IMR-90 (cell line): ENCODE measurements at regions not wholly inside any gene's neighbourhood (a gene's known extent, or its start where the extent isn't known, plus 50 kb on each side); places are given as distances from the start of the nearest gene placed in this dataset.
"Not testable (repeated sequence)": the region's sequence is repeated elsewhere in the genome, so short reads cannot be mapped to it uniquely, and the experiment has no call there.

Experiments used
- ATAC-seq: fragments of 200-7000 bp; cut with Tn5 transposase; 2 replicates; pipeline ENCODE4 v1.9.1; 2020; ENCODE audit warnings: low read depth, mild to moderate bottlenecking, moderate library complexity
- BruUV-seq: library from RNA; stranded (reverse); fragments of 400-500 nt; replicated peaks from 2 replicates; lab custom pipeline; 2021; lab: Mats Ljungman, UMichigan
- CTCF ChIA-PET: fragments of 300-600 bp; formaldehyde crosslinking; extraction: SDS; loops from one replicate; lab custom pipeline; 2021; ENCODE audit warnings: antibody characterized with exemption; lab: Yijun Ruan, JAX
- POLR2A ChIA-PET: fragments of 300-600 bp; sonication (Branson Sonifier 250); formaldehyde crosslinking; loops from one replicate; lab custom pipeline; 2022; ENCODE audit warnings: antibody characterized with exemption; ENCODE audit not compliant: unreplicated experiment; lab: Charles Lee
- DNase-seq: peaks from one replicate; pipeline ENCODE4 v3.0.0; 2013
- H2AFZ ChIP-seq: replicated peaks from 2 replicates; pipeline ENCODE3; 2013; ENCODE audit warnings: low read length, mild to moderate bottlenecking; ENCODE audit not compliant: poor library complexity
- H2AK5ac ChIP-seq: 2 replicates; pipeline ENCODE4 v1.6.1; 2013; ENCODE audit warnings: low read depth, low read length, inconsistent platforms
- H2AK9ac ChIP-seq: replicated peaks from 2 replicates; pipeline ENCODE3; 2013; ENCODE audit warnings: mild to moderate bottlenecking, low read depth, low read length, moderate library complexity; ENCODE audit not compliant: poor library complexity
- H2BK120ac ChIP-seq: 2 replicates; pipeline ENCODE4 v1.6.1; 2013; ENCODE audit warnings: low read depth, low read length, inconsistent platforms
- H2BK15ac ChIP-seq: 3 replicates; pipeline ENCODE4 v1.6.1; 2013; ENCODE audit warnings: low read depth, low read length, inconsistent platforms
- H2BK20ac ChIP-seq: 2 replicates; pipeline ENCODE4 v1.6.1; 2013; ENCODE audit warnings: low read depth, mild to moderate bottlenecking, inconsistent platforms, low read length, moderate library complexity
- H2BK5ac ChIP-seq: 2 replicates; pipeline ENCODE4 v1.6.1; 2013; ENCODE audit warnings: mild to moderate bottlenecking, low read depth, low read length, inconsistent platforms; ENCODE audit not compliant: poor library complexity, severe bottlenecking
- H3K14ac ChIP-seq: replicated peaks from 2 replicates; pipeline ENCODE4 v1.6.1; 2013; ENCODE audit warnings: low read depth, low read length, inconsistent platforms
- H3K18ac ChIP-seq: 2 replicates; pipeline ENCODE4 v1.6.1; 2013; ENCODE audit warnings: low read depth, low read length, control low read depth
- H3K23ac ChIP-seq: 2 replicates; pipeline ENCODE4 v1.6.1; 2013; ENCODE audit warnings: low read depth, low read length, inconsistent platforms
- H3K27ac ChIP-seq: 2 replicates; pipeline ENCODE4 v1.5.1; 2013; ENCODE audit warnings: mild to moderate bottlenecking, control low read depth, low read length; ENCODE audit not compliant: insufficient read depth
- H3K27me3 ChIP-seq: 2 replicates; pipeline ENCODE4 v1.6.1; 2013; ENCODE audit warnings: low read length; ENCODE audit not compliant: control insufficient read depth, insufficient read depth
- H3K36me3 ChIP-seq: 2 replicates; pipeline ENCODE4 v1.6.1; 2013; ENCODE audit warnings: low read length, mixed read lengths; ENCODE audit not compliant: control insufficient read depth, insufficient read depth
- H3K4ac ChIP-seq: 2 replicates; pipeline ENCODE4 v1.6.1; 2013; ENCODE audit warnings: low read depth, low read length, inconsistent platforms
- H3K4me1 ChIP-seq: 2 replicates; pipeline ENCODE4 v1.6.1; 2013; ENCODE audit warnings: low read length, mixed read lengths; ENCODE audit not compliant: control insufficient read depth, insufficient read depth
- H3K4me2 ChIP-seq: 2 replicates; pipeline ENCODE4 v1.6.1; 2013; ENCODE audit warnings: low read depth, mild to moderate bottlenecking, control low read depth, low read length, moderate library complexity
- H3K4me3 ChIP-seq: 2 replicates; pipeline ENCODE4 v1.5.1; 2013; ENCODE audit warnings: low read depth, mild to moderate bottlenecking, control low read depth, low read length, moderate library complexity; ENCODE audit not compliant: insufficient read depth
- H3K56ac ChIP-seq: 2 replicates; pipeline ENCODE4 v1.6.1; 2013; ENCODE audit warnings: low read length, inconsistent platforms; ENCODE audit not compliant: insufficient read depth; ENCODE audit errors: extremely low read depth
- H3K79me1 ChIP-seq, 2 experiments: 2 replicates each; pipeline ENCODE4 v1.6.1; 2013; ENCODE audit warnings: low read length in 2 of 2, inconsistent platforms in 1 of 2, low read depth in 1 of 2
- H3K9ac ChIP-seq: 2 replicates; pipeline ENCODE4 v1.6.1; 2013; ENCODE audit warnings: low read depth, low read length, control low read depth
- H3K9me1 ChIP-seq: 2 replicates; pipeline ENCODE4 v1.6.1; 2013; ENCODE audit warnings: low read length, inconsistent platforms; ENCODE audit not compliant: insufficient read depth
- H3K9me3 ChIP-seq: 2 replicates; pipeline ENCODE4 v1.6.1; 2013; ENCODE audit warnings: low read length; ENCODE audit not compliant: control insufficient read depth, insufficient read depth
- H4K20me1 ChIP-seq: 2 replicates; pipeline ENCODE4 v1.6.1; 2013; ENCODE audit warnings: low read length, inconsistent platforms; ENCODE audit not compliant: insufficient read depth
- H4K5ac ChIP-seq: 2 replicates; pipeline ENCODE4 v1.6.1; 2013; ENCODE audit warnings: mild to moderate bottlenecking, low read depth, low read length, control low read depth
- H4K8ac ChIP-seq, 2 experiments: 2 replicates each; pipeline ENCODE4 v1.6.1; 2013; ENCODE audit warnings: low read depth in 2 of 2, low read length in 2 of 2, control low read depth in 1 of 2, inconsistent platforms in 1 of 2
- H4K91ac ChIP-seq: 2 replicates; pipeline ENCODE4 v1.6.1; 2013; ENCODE audit warnings: low read depth, low read length, inconsistent platforms; ENCODE audit not compliant: insufficient read depth
- WGBS, 2 experiments: methylation state at CpG; one replicate each; pipeline versions ENCODE4 v1.1.5 to v1.1.7; 2013; ENCODE audit warnings: missing lambda C conversion rate in 2 of 2; ENCODE audit not compliant: insufficient read length in 1 of 2; ENCODE audit errors: extremely low coverage in 2 of 2; 5-methylcytosine and 5-hydroxymethylcytosine counted together
- dilution Hi-C: fragments of 300-500 bp; cut with HindIII; formaldehyde crosslinking; loops from one replicate; pipeline ENCODE4 v1.14.3; 2018; ENCODE audit warnings: low sequenced_read_pairs; ENCODE audit not compliant: unreplicated experiment
- in situ Hi-C: fragments of 300-500 bp; cut with MboI; formaldehyde crosslinking; loops from 3 replicates; pipeline ENCODE4 v1.14.3; 2019; ENCODE audit warnings: low sequenced_read_pairs, inconsistent platforms, mixed read lengths
- intact Hi-C: fragments of 100-400 bp; cut with micrococcal nuclease; formaldehyde crosslinking; loops from 2 replicates; pipeline ENCODE4 v1.10.0; 2022

DNA sequence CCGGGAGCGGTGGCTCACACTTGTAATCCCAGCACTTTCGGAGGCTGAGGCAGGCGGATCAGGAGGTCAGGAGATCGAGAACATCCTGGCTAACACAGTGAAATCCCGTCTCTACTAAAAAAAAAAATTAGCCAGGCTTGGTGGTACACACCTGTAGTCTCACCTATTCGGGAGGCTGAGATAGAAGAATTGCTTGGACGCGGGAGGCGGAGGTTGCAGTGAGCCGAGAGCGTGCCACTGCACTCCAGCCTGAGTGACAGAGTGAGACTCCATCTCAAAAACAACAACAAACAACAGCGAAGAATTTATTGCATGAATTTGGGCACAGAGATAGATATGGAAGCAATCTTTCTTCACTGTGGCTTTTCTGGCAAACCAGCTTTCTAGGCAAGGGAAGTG lies 432.9 kb downstream of the STK39 start:
- H2BK120ac ChIP-seq, H3K4me2 ChIP-seq, H3K4me3 ChIP-seq, H4K91ac ChIP-seq, H3K56ac ChIP-seq, H2BK5ac ChIP-seq, H4K5ac ChIP-seq, H3K23ac ChIP-seq, H2AK9ac ChIP-seq, H4K8ac ChIP-seq, in situ Hi-C loops, H2BK20ac ChIP-seq, CTCF ChIA-PET, H3K4ac ChIP-seq, H3K4me1 ChIP-seq, H3K9me1 ChIP-seq, dilution Hi-C loops, ATAC-seq, BruUV-seq, H3K27me3 ChIP-seq, H2AFZ ChIP-seq, H4K20me1 ChIP-seq, DNase-seq, intact Hi-C loops, H2BK15ac ChIP-seq, H3K18ac ChIP-seq, H3K79me1 ChIP-seq, H2AK5ac ChIP-seq, H3K14ac ChIP-seq, H3K36me3 ChIP-seq, H3K27ac ChIP-seq, H3K9ac ChIP-seq, H3K9me3 ChIP-seq, POLR2A ChIA-PET: not testable (repeated sequence)
- 95% methylated on average over 4 of the region's 13 CpGs; no CpG with 5 or more reads in 1 of the 2 experiments for WGBS, 2 experiments

DNA sequence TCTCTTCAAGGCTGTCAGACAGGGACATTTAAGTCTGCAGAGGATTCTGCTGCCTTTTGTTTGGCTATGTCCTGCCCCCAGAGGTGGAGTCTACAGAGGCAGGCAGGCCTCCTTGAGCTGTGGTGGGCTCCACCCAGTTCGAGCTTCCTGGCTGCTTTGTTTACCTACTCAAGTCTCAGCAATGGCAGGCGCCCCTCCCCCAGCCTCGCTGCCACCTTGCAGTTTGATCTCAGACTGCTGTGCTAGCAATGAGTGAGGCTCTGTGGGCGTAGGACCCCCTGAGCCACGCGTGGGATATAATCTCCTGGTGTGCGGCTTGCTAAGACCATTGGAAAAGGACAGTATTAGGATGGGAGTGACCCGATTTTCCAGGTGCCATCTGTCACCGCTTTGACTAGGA lies 437.6 kb downstream of the STK39 start:
- H3K14ac ChIP-seq, H3K27ac ChIP-seq, intact Hi-C loops, CTCF ChIA-PET, H3K9me3 ChIP-seq, H2BK5ac ChIP-seq, H2AFZ ChIP-seq, BruUV-seq, H4K91ac ChIP-seq, H2BK120ac ChIP-seq, H4K8ac ChIP-seq, H3K36me3 ChIP-seq, in situ Hi-C loops, H3K56ac ChIP-seq, H3K18ac ChIP-seq, H2BK15ac ChIP-seq, H3K4me2 ChIP-seq, H4K5ac ChIP-seq, H3K23ac ChIP-seq, H3K4me1 ChIP-seq, H3K27me3 ChIP-seq, H3K9me1 ChIP-seq, H2BK20ac ChIP-seq, ATAC-seq, dilution Hi-C loops, DNase-seq, H3K4ac ChIP-seq, H4K20me1 ChIP-seq, H3K9ac ChIP-seq, H3K79me1 ChIP-seq, H2AK5ac ChIP-seq, H2AK9ac ChIP-seq, H3K4me3 ChIP-seq, POLR2A ChIA-PET: not testable (repeated sequence)
- 100% methylated on average over 1 of the region's 9 CpGs; no CpG with 5 or more reads in 1 of the 2 experiments for WGBS, 2 experiments
